ENCODE measurements at regions not wholly inside any gene's neighbourhood (a gene's known extent, or its start where the extent isn't known, plus 50 kb on each side); places are given as distances from the start of the nearest gene placed in this dataset.
"Not testable (repeated sequence)": the region's sequence is repeated elsewhere in the genome, so short reads cannot be mapped to it uniquely, and the experiment has no call there.

GRCh38 chr10:57579926-57580325 lies 687.8 kb downstream of the IPMK start:
- in situ Hi-C loops (cut with HindIII; ENCODE audit: low sequenced_read_pairs) = no loop called here
- peak; percentile 24 for DNase-seq (ENCODE audit: low read depth, low spot score)
- H3K4me3 ChIP-seq (ENCODE audit: low read depth, low read length) = no peak overlapping the region
- TF ChIP-seq CTCF (IDR thresholded peaks at IDR 0.05; ENCODE audit: low read depth, low read length) = peak; percentile 13

GRCh38 chr10:57562211-57562610 lies 705.5 kb downstream of the IPMK start:
- no peak for DNase-seq (ENCODE audit: low read depth, low spot score)
- no peak overlapping the region for H3K4me3 ChIP-seq (ENCODE audit: low read depth, low read length)
- in situ Hi-C loops (cut with HindIII; ENCODE audit: low sequenced_read_pairs) = no loop called here
- TF ChIP-seq CTCF (IDR thresholded peaks at IDR 0.05; ENCODE audit: low read depth, low read length) = no peak

GRCh38 chr10:57551774-57552173 lies 715.9 kb downstream of the IPMK start:
- in situ Hi-C loops (cut with HindIII; ENCODE audit: low sequenced_read_pairs); DNase-seq (ENCODE audit: low read depth, low spot score); H3K4me3 ChIP-seq (ENCODE audit: low read depth, low read length): not testable (repeated sequence)

GRCh38 chr10:57535306-57535705 lies 732.4 kb downstream of the IPMK start:
- no peak for TF ChIP-seq CTCF (IDR thresholded peaks at IDR 0.05; ENCODE audit: low read depth, low read length)
- no peak overlapping the region for H3K4me3 ChIP-seq (ENCODE audit: low read depth, low read length)
- DNase-seq (ENCODE audit: low read depth, low spot score) = no peak
- in situ Hi-C loops (cut with HindIII; ENCODE audit: low sequenced_read_pairs) = no loop called here

GRCh38 chr10:57513637-57514036 lies 754.1 kb downstream of the IPMK start:
- in situ Hi-C loops (cut with HindIII; ENCODE audit: low sequenced_read_pairs) = no loop called here
- TF ChIP-seq CTCF (IDR thresholded peaks at IDR 0.05; ENCODE audit: low read depth, low read length) = no peak
- no peak for DNase-seq (ENCODE audit: low read depth, low spot score)
- no peak overlapping the region for H3K4me3 ChIP-seq (ENCODE audit: low read depth, low read length)

- DNase-seq (ENCODE audit: low read depth, low spot score) = no peak
- in situ Hi-C loops (cut with HindIII; ENCODE audit: low sequenced_read_pairs) = no loop called here
- H3K4me3 ChIP-seq (ENCODE audit: low read depth, low read length) = no peak overlapping the region
- no peak for TF ChIP-seq CTCF (IDR thresholded peaks at IDR 0.05; ENCODE audit: low read depth, low read length)
Observed at GRCh38 chr10:57507788-57508187, 759.9 kb downstream of the IPMK start.

GRCh38 chr10:57506414-57507094 lies 761.1 kb downstream of the IPMK start:
- TF ChIP-seq CTCF (IDR thresholded peaks at IDR 0.05; ENCODE audit: low read depth, low read length) = no peak
- no peak overlapping the region for H3K4me3 ChIP-seq (ENCODE audit: low read depth, low read length)
- in situ Hi-C loops (cut with HindIII; ENCODE audit: low sequenced_read_pairs) = no loop called here
- no peak for DNase-seq (ENCODE audit: low read depth, low spot score)

All from astrocyte of the spinal cord (primary cell).